GM23338 (cell line): ENCODE measurements at regions not wholly inside any gene's neighbourhood (a gene's known extent, or its start where the extent isn't known, plus 50 kb on each side); places are given as distances from the start of the nearest gene placed in this dataset.

Experiments used
- CREB1 ChIP-seq: fragments of 250-450 bp; sonication (Bioruptor Pico); IDR thresholded peaks from 2 replicates; pipeline ENCODE4 v1.5.0; 2020; ENCODE audit warnings: low read depth, mild to moderate bottlenecking, moderate library complexity
- CTCF ChIP-seq, 2 experiments: fragments of 200-600 bp in 1 of 2; sonication (generic) in 1 of 2; conservative IDR thresholded peaks; 2 replicates each; pipeline versions ENCODE4 v1.5.1 to v1.6.1; 2016 to 2017; ENCODE audit warnings: antibody characterized with exemption in 2 of 2, low read depth in 2 of 2, mild to moderate bottlenecking in 2 of 2, moderate library complexity in 1 of 2
- EZH2 ChIP-seq: fragments of 200-600 bp; sonication (generic); IDR thresholded peaks from one replicate; pipeline ENCODE4 v1.8.0; 2017; ENCODE audit warnings: antibody characterized with exemption, mild to moderate bottlenecking, low read depth; ENCODE audit not compliant: unreplicated experiment
- EZH2phosphoT487 ChIP-seq: fragments of 200-600 bp; sonication (generic); IDR thresholded peaks from one replicate; pipeline ENCODE4 v1.8.1; 2018; ENCODE audit warnings: antibody characterized with exemption; ENCODE audit not compliant: unreplicated experiment
- POLR2AphosphoS5 ChIP-seq: IDR thresholded peaks from 2 replicates; pipeline ENCODE4 v1.6.1; 2016; ENCODE audit warnings: antibody characterized with exemption, low read depth
- REST ChIP-seq: IDR thresholded peaks from one replicate; pipeline ENCODE4 v1.6.1; 2018; ENCODE audit warnings: antibody characterized with exemption; ENCODE audit not compliant: unreplicated experiment
- STAT1 ChIP-seq: IDR thresholded peaks from one replicate; pipeline ENCODE4 v1.6.1; 2016; ENCODE audit warnings: antibody characterized with exemption; ENCODE audit not compliant: unreplicated experiment

- TF ChIP-seq CTCF (conservative IDR thresholded peaks at IDR 0.05; ENCODE audit: low read depth in 2 of 2) = no peak
- TF ChIP-seq STAT1 = no peak
- no peak for TF ChIP-seq CREB1
- no peak for TF ChIP-seq EZH2phosphoT487
- no peak for TF ChIP-seq POLR2AphosphoS5
- TF ChIP-seq REST = no peak
- no peak for TF ChIP-seq EZH2
These were observed 457.2 kb downstream of the IRS2 start for GRCh38 chr13:109329175-109329574.
